WI38 (cell line): ENCODE measurements at regions not wholly inside any gene's neighbourhood (a gene's known extent, or its start where the extent isn't known, plus 50 kb on each side); places are given as distances from the start of the nearest gene placed in this dataset.

Experiments
- H3K4me3 ChIP-seq: 2 replicates; pipeline ENCODE4 v1.5.1; 2011; ENCODE audit warnings: low read depth, mild to moderate bottlenecking, control low read depth, low read length
- CTCF ChIP-seq: IDR thresholded peaks from 2 replicates; pipeline ENCODE4 v1.5.1; 2012; ENCODE audit warnings: low read depth, mild to moderate bottlenecking, control low read depth, low read length

GRCh38 chr20:48094944-48095343 is 309.7 kb upstream of the SULF2 start:
- no peak overlapping the region for H3K4me3 ChIP-seq
- TF ChIP-seq CTCF, result no peak

GRCh38 chr20:48094196-48094749 is 309.0 kb upstream of the SULF2 start:
- no peak for TF ChIP-seq CTCF

DNA sequence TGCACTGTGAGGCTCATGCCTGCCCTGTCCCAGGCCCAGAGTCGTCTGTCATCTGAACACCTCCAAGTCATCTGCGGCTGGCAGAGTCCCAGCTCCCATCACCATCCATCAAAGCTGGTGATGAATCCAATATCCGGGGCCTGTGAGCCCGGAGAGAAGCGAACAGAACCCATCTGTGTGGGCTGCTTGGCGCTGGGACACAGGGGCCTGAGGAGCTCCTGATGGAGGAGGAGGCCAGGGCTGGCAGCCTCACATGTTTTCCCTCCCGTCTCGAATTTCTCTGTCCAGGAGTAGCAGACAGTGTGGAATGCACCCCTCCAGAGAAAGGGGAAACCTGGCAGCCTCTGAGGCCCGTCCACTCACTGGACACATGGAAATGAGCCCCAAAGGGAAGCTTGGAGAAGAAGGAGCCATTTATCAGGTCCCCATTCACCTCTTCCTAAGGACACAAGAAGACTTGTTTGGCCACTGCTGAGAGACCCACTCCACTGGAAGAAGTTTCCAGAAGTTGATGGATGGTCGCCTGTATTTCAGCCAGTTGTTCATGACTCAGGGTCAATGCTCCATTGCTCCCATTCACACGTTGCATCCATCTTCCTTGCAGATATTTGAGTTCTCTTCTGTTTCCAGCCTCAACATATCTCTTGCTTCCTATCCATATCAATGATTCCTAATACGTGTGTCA is 307.5 kb upstream of the SULF2 start:
- no peak for TF ChIP-seq CTCF
- no peak overlapping the region for H3K4me3 ChIP-seq

More at GRCh38 chr20:48094196-48094749, 309.0 kb upstream of the SULF2 start:
- H3K4me3 ChIP-seq, result no peak overlapping the region

- TF ChIP-seq CTCF, result no peak
- no peak overlapping the region for H3K4me3 ChIP-seq
These were observed 305.5 kb upstream of the SULF2 start for GRCh38 chr20:48090784-48091183.

- no peak for TF ChIP-seq CTCF
- H3K4me3 ChIP-seq, result no peak overlapping the region
These were observed 305.0 kb upstream of the SULF2 start for GRCh38 chr20:48090314-48090713.

- TF ChIP-seq CTCF, result no peak
These were observed 295.3 kb upstream of the SULF2 start for GRCh38 chr20:48080583-48080982.

DNA sequence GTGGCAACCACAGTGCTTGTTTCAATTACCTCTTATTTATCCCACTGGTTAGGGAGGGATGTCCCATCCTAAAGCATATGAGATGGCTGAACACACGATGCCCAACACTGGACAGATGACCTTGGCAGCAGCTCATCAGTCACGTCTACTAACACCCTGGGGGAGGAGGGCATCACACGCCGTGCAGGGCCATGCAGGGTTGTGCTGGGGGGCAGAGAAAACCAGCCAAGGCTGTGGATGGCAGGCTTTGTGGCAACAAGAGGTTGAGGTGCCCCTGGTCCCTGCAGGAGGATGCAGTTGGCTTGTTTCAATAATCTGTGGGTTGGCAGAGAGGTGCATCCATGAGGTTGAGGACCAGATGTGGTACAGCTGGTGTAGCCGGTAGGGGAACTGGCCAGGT is 293.7 kb upstream of the SULF2 start:
- no peak for TF ChIP-seq CTCF
- H3K4me3 ChIP-seq, result no peak overlapping the region

More at GRCh38 chr20:48080583-48080982, 295.3 kb upstream of the SULF2 start:
- no peak overlapping the region for H3K4me3 ChIP-seq
